ENCODE measurements at regions not wholly inside any gene's neighbourhood (a gene's known extent, or its start where the extent isn't known, plus 50 kb on each side); places are given as distances from the start of the nearest gene placed in this dataset.

DNA sequence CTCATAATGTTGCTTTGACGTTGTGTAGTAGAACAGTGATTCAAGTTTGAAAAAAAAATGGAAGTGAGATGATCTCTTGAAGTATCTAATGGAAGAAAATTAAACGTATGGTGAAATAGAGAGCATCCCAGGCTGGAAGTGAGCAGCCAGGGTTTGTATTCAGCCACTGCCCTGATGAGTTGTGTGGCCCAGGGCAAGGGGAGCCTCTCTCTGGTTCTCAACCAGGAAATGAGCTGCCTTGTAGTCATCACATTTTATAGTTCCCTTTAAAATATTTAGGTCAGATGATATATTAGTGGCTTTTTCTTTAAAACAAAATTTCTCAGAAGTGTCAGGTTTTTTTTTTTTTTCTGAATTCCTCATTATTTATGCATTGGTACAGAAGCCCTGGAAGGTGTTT is 150.3 kb downstream of the GPAT3 start:
- DNase-seq (no peak), ATAC-seq (no peak)
- Histone ChIP-seq H3K9me3 (no peaks in the 10 kb centered on the region), H3K27ac (no peak overlapping the region), H3K4me1 (no peaks in the 10 kb centered on the region), H3K27me3 (ENCODE audit: low read depth) (no peaks in the 10 kb centered on the region), H3K36me3 (no peaks in the 10 kb centered on the region), H3K4me3 (no peak overlapping the region)
- TF ChIP-seq, protein P1, sequence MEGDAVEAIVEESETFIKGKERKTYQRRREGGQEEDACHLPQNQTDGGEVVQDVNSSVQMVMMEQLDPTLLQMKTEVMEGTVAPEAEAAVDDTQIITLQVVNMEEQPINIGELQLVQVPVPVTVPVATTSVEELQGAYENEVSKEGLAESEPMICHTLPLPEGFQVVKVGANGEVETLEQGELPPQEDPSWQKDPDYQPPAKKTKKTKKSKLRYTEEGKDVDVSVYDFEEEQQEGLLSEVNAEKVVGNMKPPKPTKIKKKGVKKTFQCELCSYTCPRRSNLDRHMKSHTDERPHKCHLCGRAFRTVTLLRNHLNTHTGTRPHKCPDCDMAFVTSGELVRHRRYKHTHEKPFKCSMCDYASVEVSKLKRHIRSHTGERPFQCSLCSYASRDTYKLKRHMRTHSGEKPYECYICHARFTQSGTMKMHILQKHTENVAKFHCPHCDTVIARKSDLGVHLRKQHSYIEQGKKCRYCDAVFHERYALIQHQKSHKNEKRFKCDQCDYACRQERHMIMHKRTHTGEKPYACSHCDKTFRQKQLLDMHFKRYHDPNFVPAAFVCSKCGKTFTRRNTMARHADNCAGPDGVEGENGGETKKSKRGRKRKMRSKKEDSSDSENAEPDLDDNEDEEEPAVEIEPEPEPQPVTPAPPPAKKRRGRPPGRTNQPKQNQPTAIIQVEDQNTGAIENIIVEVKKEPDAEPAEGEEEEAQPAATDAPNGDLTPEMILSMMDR (IDR thresholded peaks at IDR 0.05) = no peak
- intact Hi-C loops (cut with DNase I) = no loop called here

DNA sequence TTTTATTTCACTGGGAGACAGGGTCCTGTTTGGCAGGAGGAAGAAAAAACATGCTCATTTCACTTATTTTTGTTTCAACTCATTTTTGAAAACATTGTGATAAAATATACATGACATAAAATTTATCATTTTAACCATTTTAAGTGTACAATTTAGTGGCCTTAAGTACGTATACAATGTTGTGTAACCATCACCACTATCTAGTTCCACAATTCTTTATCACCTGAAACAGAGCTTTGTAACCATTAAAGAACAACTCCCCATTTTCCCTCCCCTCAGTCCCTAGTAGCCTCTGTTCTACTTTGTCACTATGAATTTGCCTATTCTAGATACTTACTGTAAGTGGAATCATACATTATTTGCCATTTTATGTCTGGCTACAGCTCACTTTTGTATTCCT is 143.8 kb downstream of the GPAT3 start:
- H3K27me3 ChIP-seq (ENCODE audit: low read depth) = no peaks in the 10 kb centered on the region
- TF ChIP-seq, protein P1 (IDR thresholded peaks at IDR 0.05) = no peak
- H3K4me3 ChIP-seq = no peak overlapping the region
- no peak overlapping the region for H3K27ac ChIP-seq
- no peak for DNase-seq
- no peaks in the 10 kb centered on the region for H3K36me3 ChIP-seq
- no peaks in the 10 kb centered on the region for H3K9me3 ChIP-seq
- no peaks in the 10 kb centered on the region for H3K4me1 ChIP-seq
- intact Hi-C loops (cut with DNase I) = no loop called here
- no peak for ATAC-seq

- Histone ChIP-seq H3K27ac (no peak overlapping the region), H3K9me3 (no peaks in the 10 kb centered on the region), H3K27me3 (ENCODE audit: low read depth) (no peaks in the 10 kb centered on the region), H3K4me1 (no peaks in the 10 kb centered on the region), H3K36me3 (no peaks in the 10 kb centered on the region), H3K4me3 (no peak overlapping the region)
- DNase-seq = no peak
- intact Hi-C loops (cut with DNase I) = no loop called here
- ATAC-seq = no peak
- TF ChIP-seq, protein P1 (IDR thresholded peaks at IDR 0.05) = no peak
These were observed 143.3 kb downstream of the GPAT3 start for GRCh38 chr4:83679254-83679653.

DNA sequence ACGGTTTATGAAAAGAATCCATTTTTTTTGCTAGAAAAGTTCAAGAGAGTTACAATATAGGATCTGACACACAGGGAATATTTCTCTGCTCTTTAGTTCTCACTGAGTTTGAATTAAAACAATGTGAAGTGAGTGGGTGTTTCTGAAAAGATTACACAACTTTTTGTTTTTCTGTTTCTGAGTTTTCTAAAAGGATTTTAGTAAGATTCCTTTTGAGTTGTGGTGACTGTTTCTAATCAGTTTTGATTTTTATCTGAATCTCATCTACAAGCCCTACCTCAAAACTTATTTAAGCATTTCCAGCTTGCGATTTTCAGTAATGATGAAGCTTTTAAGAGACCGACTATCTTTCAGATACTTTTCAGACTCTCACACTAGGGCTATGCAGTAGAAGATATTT is 141.7 kb downstream of the GPAT3 start:
- DNase-seq (no peak), ATAC-seq (no peak)
- H3K4me3 ChIP-seq = no peak overlapping the region
- intact Hi-C loops (cut with DNase I) = no loop called here
- H3K36me3 ChIP-seq = no peaks in the 10 kb centered on the region
- TF ChIP-seq, protein P1 (IDR thresholded peaks at IDR 0.05) = no peak
- no peak overlapping the region for H3K27ac ChIP-seq
- H3K9me3 ChIP-seq = no peaks in the 10 kb centered on the region
- H3K4me1 ChIP-seq = no peaks in the 10 kb centered on the region
- H3K27me3 ChIP-seq (ENCODE audit: low read depth) = no peaks in the 10 kb centered on the region

DNA sequence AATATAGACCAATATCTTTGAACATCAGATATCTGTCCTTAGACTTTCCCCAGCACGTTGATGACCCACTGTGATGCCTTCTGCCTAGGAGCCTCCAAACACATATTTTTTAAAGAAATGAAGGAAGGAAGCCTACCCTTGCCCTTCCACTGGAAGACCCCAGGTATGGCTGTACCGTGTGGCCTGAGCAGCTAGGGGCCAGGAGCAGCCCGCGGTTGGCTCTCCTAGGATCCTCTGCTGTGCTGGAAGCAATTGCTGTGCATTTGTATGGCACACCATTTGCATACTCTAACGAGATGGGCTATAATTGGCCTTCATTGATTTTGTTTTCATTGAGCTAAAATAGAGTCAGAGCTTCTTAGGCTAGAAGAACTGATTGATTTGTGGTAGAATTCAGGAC is 128.8 kb downstream of the GPAT3 start:
- DNase-seq = no peak
- H3K9me3 ChIP-seq = no peaks in the 10 kb centered on the region
- intact Hi-C loops (cut with DNase I) = no loop called here
- H3K36me3 ChIP-seq = no peaks in the 10 kb centered on the region
- H3K4me1 ChIP-seq = no peaks in the 10 kb centered on the region
- H3K27ac ChIP-seq = no peak overlapping the region
- no peak overlapping the region for H3K4me3 ChIP-seq
- ATAC-seq = no peak
- TF ChIP-seq, protein P1 (IDR thresholded peaks at IDR 0.05) = no peak
- H3K27me3 ChIP-seq (ENCODE audit: low read depth) = no peaks in the 10 kb centered on the region

GRCh38 chr4:83664071-83664470 is 128.2 kb downstream of the GPAT3 start:
- DNase-seq (no peak), ATAC-seq (no peak)
- intact Hi-C loops (cut with DNase I) = no loop called here
- H3K36me3 ChIP-seq = no peaks in the 10 kb centered on the region
- H3K27ac ChIP-seq = no peak overlapping the region
- no peaks in the 10 kb centered on the region for H3K9me3 ChIP-seq
- H3K4me3 ChIP-seq = no peak overlapping the region
- TF ChIP-seq, protein P1 (IDR thresholded peaks at IDR 0.05) = no peak
- H3K4me1 ChIP-seq = no peaks in the 10 kb centered on the region
- H3K27me3 ChIP-seq (ENCODE audit: low read depth) = no peaks in the 10 kb centered on the region
